ENCODE measurements at regions not wholly inside any gene's neighbourhood (a gene's known extent, or its start where the extent isn't known, plus 50 kb on each side); places are given as distances from the start of the nearest gene placed in this dataset.

GRCh38 chr6:91497770-91498169 is 910.9 kb upstream of the MAP3K7 start:
- Mint-ChIP-seq H3K4me1 (no peaks in the 10 kb centered on the region), H3K27me3 (ENCODE audit: low read depth) (no peaks in the 10 kb centered on the region; the same call in 1 of the 2 replicates), H3K9me3 (no peaks in the 10 kb centered on the region), H3K36me3 (ENCODE audit: insufficient read depth in 1 of 3, low read depth in 3 of 3) (no peaks in the 10 kb centered on the region), H3K27ac (no peak overlapping the region), H3K4me3 (no peak overlapping the region)
- no peak overlapping the region for H2AFZ ChIP-seq (ENCODE audit: low read length)
- no peaks in the 10 kb centered on the region for H3K79me1 ChIP-seq (ENCODE audit: insufficient read depth, low read depth, low read length, poor library complexity, severe bottlenecking)
- no peak overlapping the region for H4K5ac ChIP-seq (ENCODE audit: insufficient read length, low read depth, low read length)
- TF ChIP-seq, protein P1, sequence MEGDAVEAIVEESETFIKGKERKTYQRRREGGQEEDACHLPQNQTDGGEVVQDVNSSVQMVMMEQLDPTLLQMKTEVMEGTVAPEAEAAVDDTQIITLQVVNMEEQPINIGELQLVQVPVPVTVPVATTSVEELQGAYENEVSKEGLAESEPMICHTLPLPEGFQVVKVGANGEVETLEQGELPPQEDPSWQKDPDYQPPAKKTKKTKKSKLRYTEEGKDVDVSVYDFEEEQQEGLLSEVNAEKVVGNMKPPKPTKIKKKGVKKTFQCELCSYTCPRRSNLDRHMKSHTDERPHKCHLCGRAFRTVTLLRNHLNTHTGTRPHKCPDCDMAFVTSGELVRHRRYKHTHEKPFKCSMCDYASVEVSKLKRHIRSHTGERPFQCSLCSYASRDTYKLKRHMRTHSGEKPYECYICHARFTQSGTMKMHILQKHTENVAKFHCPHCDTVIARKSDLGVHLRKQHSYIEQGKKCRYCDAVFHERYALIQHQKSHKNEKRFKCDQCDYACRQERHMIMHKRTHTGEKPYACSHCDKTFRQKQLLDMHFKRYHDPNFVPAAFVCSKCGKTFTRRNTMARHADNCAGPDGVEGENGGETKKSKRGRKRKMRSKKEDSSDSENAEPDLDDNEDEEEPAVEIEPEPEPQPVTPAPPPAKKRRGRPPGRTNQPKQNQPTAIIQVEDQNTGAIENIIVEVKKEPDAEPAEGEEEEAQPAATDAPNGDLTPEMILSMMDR (conservative IDR thresholded peaks at IDR 0.05), result no peak
- H4K20me1 ChIP-seq (ENCODE audit: control insufficient read depth, insufficient read depth, insufficient read length), result no peaks in the 10 kb centered on the region
- no peak overlapping the region for H2BK12ac ChIP-seq (ENCODE audit: insufficient read length, low read depth, low read length)
- H2BK15ac ChIP-seq (ENCODE audit: low read depth, low read length), result no peak overlapping the region
- no peaks in the 10 kb centered on the region for H3K9me3 ChIP-seq (ENCODE audit: control insufficient read depth, low read depth, low read length)
- H4K91ac ChIP-seq (ENCODE audit: insufficient read length, low read depth, low read length), result no peak overlapping the region
- H3K14ac ChIP-seq (ENCODE audit: insufficient read depth, low read length), result no peak overlapping the region
- no peak for DNase-seq
- H3K9ac ChIP-seq (ENCODE audit: extremely low read depth, insufficient read length, low read length), result no peak overlapping the region
- H3K4ac ChIP-seq (ENCODE audit: low read depth, low read length), result no peak overlapping the region
- H2BK5ac ChIP-seq (ENCODE audit: insufficient read length, low read length), result no peak overlapping the region
- WGBS (ENCODE audit: extremely low coverage, insufficient read length, low lambda C conversion rate), result no CpG with 5 or more reads among the region's 1 CpG
- no peak overlapping the region for H4K8ac ChIP-seq (replicated peaks; ENCODE audit: insufficient read length, low read depth, low read length)
- no peak overlapping the region for H3K18ac ChIP-seq (ENCODE audit: insufficient read length, low read depth, low read length)
- no peak overlapping the region for H2BK120ac ChIP-seq (ENCODE audit: low read depth, low read length, poor library complexity, severe bottlenecking)
- no peaks in the 10 kb centered on the region for H3K23me2 ChIP-seq (ENCODE audit: insufficient read length, low read depth, low read length, poor library complexity, severe bottlenecking)
- H3T11ph ChIP-seq (ENCODE audit: low read length), result no peak overlapping the region
- no peak overlapping the region for H2BK20ac ChIP-seq (ENCODE audit: low read depth, low read length, poor library complexity, severe bottlenecking)
- H3K79me2 ChIP-seq (ENCODE audit: insufficient read depth, low read length), result no peaks in the 10 kb centered on the region
- H3K27ac ChIP-seq (ENCODE audit: insufficient read length, low read depth, low read length), result no peak overlapping the region
- no peaks in the 10 kb centered on the region for H3K4me1 ChIP-seq (ENCODE audit: insufficient read depth, low read length)
- no peak overlapping the region for H2AK5ac ChIP-seq (ENCODE audit: insufficient read length, low read length)
- no peak overlapping the region for H3K4me2 ChIP-seq (ENCODE audit: insufficient read depth, insufficient read length, low read length)
- no peak overlapping the region for H3K23ac ChIP-seq (ENCODE audit: insufficient read length, low read depth, low read length)
- H3K56ac ChIP-seq (ENCODE audit: insufficient read length, low read depth, low read length), result no peak overlapping the region
- no peaks in the 10 kb centered on the region for H3K27me3 ChIP-seq (ENCODE audit: insufficient read depth, low read length)

All from H9 (cell line).